ENCODE measurements at regions not wholly inside any gene's neighbourhood (a gene's known extent, or its start where the extent isn't known, plus 50 kb on each side); places are given as distances from the start of the nearest gene placed in this dataset.

DNA sequence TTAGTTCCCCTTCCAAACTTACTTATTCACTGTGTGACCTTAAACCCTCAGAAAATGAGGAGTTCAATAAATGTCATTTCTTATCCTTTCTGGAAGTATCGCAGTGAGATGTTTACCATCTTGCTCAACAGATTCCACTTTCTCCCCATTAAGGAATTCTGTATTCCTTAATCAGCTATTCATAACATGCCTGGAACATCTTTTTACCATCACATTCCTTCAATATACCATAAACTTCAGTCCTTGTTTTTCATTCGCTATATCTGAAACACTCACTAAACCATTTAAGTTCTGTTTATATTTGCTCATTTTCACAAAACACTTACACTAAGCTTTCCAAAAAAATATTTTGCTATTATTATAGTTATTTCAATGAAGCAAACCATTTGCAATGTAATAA is 1158.6 kb downstream of the CDH12 start:
- ChIA-PET CTCF (interaction anchor here (1.1 kb wide), 1 partner anchor 10 kb away, joined by 3 read pairs; no protein-coding TSS in a partner anchor), POLR2A (no interaction called here)
- TF ChIP-seq, protein P1, sequence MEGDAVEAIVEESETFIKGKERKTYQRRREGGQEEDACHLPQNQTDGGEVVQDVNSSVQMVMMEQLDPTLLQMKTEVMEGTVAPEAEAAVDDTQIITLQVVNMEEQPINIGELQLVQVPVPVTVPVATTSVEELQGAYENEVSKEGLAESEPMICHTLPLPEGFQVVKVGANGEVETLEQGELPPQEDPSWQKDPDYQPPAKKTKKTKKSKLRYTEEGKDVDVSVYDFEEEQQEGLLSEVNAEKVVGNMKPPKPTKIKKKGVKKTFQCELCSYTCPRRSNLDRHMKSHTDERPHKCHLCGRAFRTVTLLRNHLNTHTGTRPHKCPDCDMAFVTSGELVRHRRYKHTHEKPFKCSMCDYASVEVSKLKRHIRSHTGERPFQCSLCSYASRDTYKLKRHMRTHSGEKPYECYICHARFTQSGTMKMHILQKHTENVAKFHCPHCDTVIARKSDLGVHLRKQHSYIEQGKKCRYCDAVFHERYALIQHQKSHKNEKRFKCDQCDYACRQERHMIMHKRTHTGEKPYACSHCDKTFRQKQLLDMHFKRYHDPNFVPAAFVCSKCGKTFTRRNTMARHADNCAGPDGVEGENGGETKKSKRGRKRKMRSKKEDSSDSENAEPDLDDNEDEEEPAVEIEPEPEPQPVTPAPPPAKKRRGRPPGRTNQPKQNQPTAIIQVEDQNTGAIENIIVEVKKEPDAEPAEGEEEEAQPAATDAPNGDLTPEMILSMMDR (IDR thresholded peaks at IDR 0.05; ENCODE audit: insufficient read depth, low read length, missing control alignments), result no peak
- no peak overlapping the region for H3K4me3 ChIP-seq (ENCODE audit: low read depth, low read length)
- no peak for DNase-seq (ENCODE audit: low read depth, low spot score)

DNA sequence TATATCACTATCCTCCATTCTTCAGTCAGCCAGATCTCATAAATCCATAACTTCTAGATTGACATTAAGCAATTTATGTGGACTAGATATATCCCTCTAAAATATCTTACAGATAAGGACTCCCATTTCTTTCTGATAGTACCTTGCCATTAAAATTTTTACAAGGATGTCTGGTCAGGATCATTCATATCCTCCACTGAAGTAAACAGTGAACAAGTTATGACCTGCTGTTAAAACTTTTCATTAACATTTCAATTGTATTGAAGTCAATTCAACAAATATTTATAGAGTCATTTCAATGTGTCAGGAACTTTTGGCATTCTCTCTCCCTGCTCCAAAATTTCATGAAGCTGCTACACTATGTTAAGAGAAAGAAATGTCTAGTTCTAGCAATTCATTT is 1159.6 kb downstream of the CDH12 start:
- CTCF ChIA-PET, result no interaction called here
- POLR2A ChIA-PET, result no interaction called here
- DNase-seq (ENCODE audit: low read depth, low spot score), result no peak
- no peak overlapping the region for H3K4me3 ChIP-seq (ENCODE audit: low read depth, low read length)
- TF ChIP-seq, protein P1 (IDR thresholded peaks at IDR 0.05; ENCODE audit: insufficient read depth, low read length, missing control alignments), result no peak

DNA sequence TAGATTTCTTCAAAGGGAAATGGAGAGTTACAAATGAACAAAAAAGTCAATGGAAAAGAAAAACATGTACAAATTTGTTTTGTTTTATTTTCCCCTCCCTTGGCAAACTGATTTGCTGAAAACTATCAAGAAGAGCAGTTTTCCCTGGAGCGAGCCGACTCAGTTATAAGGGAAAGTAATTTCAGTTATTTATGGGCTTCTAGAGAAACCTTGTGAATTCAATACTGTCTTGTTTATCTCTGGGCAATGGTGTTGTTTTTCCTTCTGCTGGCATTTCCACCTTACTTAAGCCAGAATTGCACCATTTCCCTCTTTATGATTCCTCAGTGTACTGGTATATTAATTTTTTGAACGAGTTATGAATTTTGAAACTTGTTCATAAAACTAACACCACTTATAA is 1163.6 kb downstream of the CDH12 start:
- H3K4me3 ChIP-seq (ENCODE audit: low read depth, low read length), result no peak overlapping the region
- CTCF ChIA-PET, result no interaction called here
- TF ChIP-seq, protein P1 (IDR thresholded peaks at IDR 0.05; ENCODE audit: insufficient read depth, low read length, missing control alignments), result no peak
- POLR2A ChIA-PET, result no interaction called here
- DNase-seq (ENCODE audit: low read depth, low spot score), result no peak

DNA sequence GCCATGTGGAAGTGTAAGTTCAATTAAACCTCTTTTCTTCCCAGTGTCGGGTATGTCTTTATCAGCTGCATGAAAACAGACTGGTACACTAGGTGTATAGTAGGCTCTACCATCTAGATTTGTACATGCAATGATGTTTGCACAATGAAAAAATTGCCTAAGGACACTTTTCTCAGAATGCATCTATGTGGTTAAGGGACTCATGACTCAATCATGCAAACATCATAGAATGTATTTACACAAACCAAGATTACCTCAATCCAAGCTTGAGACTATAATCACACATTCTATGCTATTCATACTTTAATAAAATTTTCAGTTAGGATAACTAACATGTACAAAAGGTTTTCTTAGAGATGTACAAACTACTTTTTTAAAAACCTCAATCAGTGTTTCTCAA is 1164.5 kb downstream of the CDH12 start:
- ChIA-PET POLR2A (no interaction called here), CTCF (no interaction called here)
- TF ChIP-seq, protein P1 (IDR thresholded peaks at IDR 0.05; ENCODE audit: insufficient read depth, low read length, missing control alignments), result no peak
- no peak for DNase-seq (ENCODE audit: low read depth, low spot score)
- H3K4me3 ChIP-seq (ENCODE audit: low read depth, low read length), result no peak overlapping the region

DNA sequence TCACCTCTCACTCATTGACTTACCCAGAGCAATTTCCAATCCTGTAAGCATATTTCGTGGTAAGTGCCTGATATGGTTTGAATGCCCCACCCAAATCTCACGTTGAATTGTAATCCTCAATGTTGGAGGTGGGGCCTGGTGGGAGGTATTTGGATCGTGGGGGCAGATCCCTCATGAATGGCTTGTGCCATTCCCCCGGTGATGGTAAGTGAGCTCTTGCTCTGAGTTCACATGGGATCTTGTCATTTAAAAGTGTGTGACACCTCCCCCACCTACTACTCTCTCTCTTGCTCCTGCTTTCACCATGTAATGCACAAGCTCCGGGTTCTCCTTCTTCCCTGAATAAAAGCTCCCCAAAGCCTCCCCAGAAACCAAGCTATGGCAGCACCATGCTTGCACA is 1165.5 kb downstream of the CDH12 start:
- H3K4me3 ChIP-seq (ENCODE audit: low read depth, low read length), result no peak overlapping the region
- CTCF ChIA-PET, result no interaction called here
- TF ChIP-seq, protein P1 (IDR thresholded peaks at IDR 0.05; ENCODE audit: insufficient read depth, low read length, missing control alignments), result no peak

DNA sequence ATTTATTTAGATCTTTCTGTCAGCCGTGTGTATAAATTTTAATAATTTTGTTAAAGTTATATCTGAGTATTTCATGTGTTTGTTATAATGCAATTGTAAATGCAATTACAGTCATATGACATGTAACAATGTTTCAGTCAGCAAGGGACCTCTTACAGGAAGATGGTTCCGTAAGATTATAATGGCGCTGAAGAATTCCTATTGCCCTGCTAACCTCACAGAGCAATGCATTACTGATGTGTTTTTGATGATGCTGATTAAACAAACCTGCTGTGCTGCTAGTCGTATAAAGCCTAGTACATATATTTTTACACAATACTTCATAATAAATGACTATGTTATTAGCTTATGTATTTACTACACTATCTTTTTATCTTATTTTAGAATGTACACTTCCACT is 1166.4 kb downstream of the CDH12 start:
- DNase-seq (ENCODE audit: low read depth, low spot score), result no peak
- POLR2A ChIA-PET, result no interaction called here
- TF ChIP-seq, protein P1 (IDR thresholded peaks at IDR 0.05; ENCODE audit: insufficient read depth, low read length, missing control alignments), result no peak
- H3K4me3 ChIP-seq (ENCODE audit: low read depth, low read length), result no peak overlapping the region
- CTCF ChIA-PET, result no interaction called here

More for the DNA sequence above, 1165.5 kb downstream of the CDH12 start:
- POLR2A ChIA-PET, result no interaction called here
- DNase-seq (ENCODE audit: low read depth, low spot score), result no peak

Data from AG04449 (cell line).